Skeletal muscle satellite cell (primary cell): ENCODE measurements at regions not wholly inside any gene's neighbourhood (a gene's known extent, or its start where the extent isn't known, plus 50 kb on each side); places are given as distances from the start of the nearest gene placed in this dataset.

Source experiments
- H3K27me3 ChIP-seq: 2 replicates; pipeline ENCODE4 v1.7.0; 2013; ENCODE audit warnings: low read length; ENCODE audit not compliant: control insufficient read depth, insufficient read depth
- H3K36me3 ChIP-seq: 2 replicates; pipeline ENCODE4 v1.7.0; 2013; ENCODE audit warnings: mild to moderate bottlenecking, control low read depth, low read length; ENCODE audit not compliant: insufficient read depth
- H3K4me1 ChIP-seq: 2 replicates; pipeline ENCODE4 v1.7.0; 2013; ENCODE audit warnings: low read length; ENCODE audit not compliant: control insufficient read depth, insufficient read depth
- H3K4me2 ChIP-seq: 2 replicates; pipeline ENCODE4 v1.7.0; 2013; ENCODE audit warnings: mild to moderate bottlenecking, low read length
- H3K4me3 ChIP-seq: 2 replicates; pipeline ENCODE4 v1.7.0; 2013; ENCODE audit warnings: low read length
- H3K9ac ChIP-seq: 2 replicates; pipeline ENCODE4 v1.7.0; 2013; ENCODE audit warnings: mild to moderate bottlenecking, low read depth, low read length, moderate library complexity
- H3K9me3 ChIP-seq: replicated peaks from 2 replicates; pipeline ENCODE4 v1.7.0; 2013; ENCODE audit warnings: mild to moderate bottlenecking, control low read depth, low read length

GRCh38 chr2:6353669-6354068 lies 512.0 kb downstream of the CMPK2 start:
- Histone ChIP-seq H3K9me3 (no peaks in the 10 kb centered on the region), H3K4me3 (no peak overlapping the region), H3K4me1 (no peaks in the 10 kb centered on the region), H3K4me2 (no peak overlapping the region), H3K9ac (no peak overlapping the region), H3K36me3 (no peaks in the 10 kb centered on the region), H3K27me3 (no peaks in the 10 kb centered on the region)

GRCh38 chr2:6354546-6354945 lies 511.2 kb downstream of the CMPK2 start:
- Histone ChIP-seq H3K4me3 (no peak overlapping the region), H3K9ac (no peak overlapping the region), H3K4me2 (no peak overlapping the region), H3K9me3 (no peaks in the 10 kb centered on the region), H3K27me3 (no peaks in the 10 kb centered on the region), H3K4me1 (no peaks in the 10 kb centered on the region), H3K36me3 (no peaks in the 10 kb centered on the region)

GRCh38 chr2:6355886-6356761 lies 509.6 kb downstream of the CMPK2 start:
- Histone ChIP-seq H3K9me3 (no peaks in the 10 kb centered on the region), H3K4me1 (no peaks in the 10 kb centered on the region), H3K9ac (no peak overlapping the region), H3K4me2 (no peak overlapping the region), H3K36me3 (no peaks in the 10 kb centered on the region), H3K27me3 (no peaks in the 10 kb centered on the region), H3K4me3 (no peak overlapping the region)

DNA sequence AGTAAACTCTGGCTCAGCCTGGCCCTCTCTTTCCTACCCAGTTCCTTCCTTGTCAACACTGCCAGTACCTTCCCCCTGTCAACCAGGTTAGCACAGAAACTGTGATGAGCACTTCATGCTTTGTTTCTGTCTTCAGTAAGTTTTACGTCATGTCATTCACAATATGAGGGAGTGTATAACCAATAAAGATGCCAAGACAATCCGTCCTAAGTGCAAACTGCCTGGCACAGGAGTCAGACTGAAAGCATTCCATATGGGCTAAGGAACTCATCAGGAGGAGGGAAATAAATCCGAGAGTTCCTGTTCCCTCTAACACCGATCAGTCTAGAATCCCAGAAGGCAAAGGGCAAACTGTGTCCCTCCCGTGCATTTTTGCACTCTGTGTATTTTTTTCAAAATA lies 507.2 kb downstream of the CMPK2 start:
- H3K36me3 ChIP-seq = no peaks in the 10 kb centered on the region
- H3K4me2 ChIP-seq = no peak overlapping the region
- H3K4me1 ChIP-seq = no peaks in the 10 kb centered on the region
- H3K9ac ChIP-seq = no peak overlapping the region
- H3K27me3 ChIP-seq = no peaks in the 10 kb centered on the region
- no peak overlapping the region for H3K4me3 ChIP-seq
- no peaks in the 10 kb centered on the region for H3K9me3 ChIP-seq

DNA sequence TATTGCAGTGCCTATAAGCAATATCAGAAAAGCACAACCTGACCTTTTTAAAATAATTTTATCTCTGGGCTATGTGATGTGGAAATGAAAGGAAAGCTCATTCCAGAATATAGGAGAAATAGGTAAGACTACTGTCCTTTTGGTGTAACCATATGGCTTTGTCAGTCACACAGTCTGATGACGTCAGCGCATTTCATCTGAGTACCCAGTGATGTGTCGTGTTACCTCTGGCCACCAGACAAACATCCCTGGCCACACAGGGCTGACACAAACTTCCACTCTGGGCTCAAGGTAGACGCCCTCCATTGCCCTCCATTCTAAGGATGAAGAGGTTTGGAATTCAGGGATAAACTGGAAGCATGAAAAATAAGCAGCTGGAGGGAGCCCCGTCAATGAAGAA lies 506.7 kb downstream of the CMPK2 start:
- Histone ChIP-seq H3K27me3 (no peaks in the 10 kb centered on the region), H3K4me3 (no peak overlapping the region), H3K4me2 (no peak overlapping the region), H3K36me3 (no peaks in the 10 kb centered on the region), H3K4me1 (no peaks in the 10 kb centered on the region), H3K9me3 (no peaks in the 10 kb centered on the region), H3K9ac (no peak overlapping the region)

GRCh38 chr2:6359964-6360363 lies 505.7 kb downstream of the CMPK2 start:
- H3K27me3 ChIP-seq = no peaks in the 10 kb centered on the region
- no peak overlapping the region for H3K4me2 ChIP-seq
- no peaks in the 10 kb centered on the region for H3K9me3 ChIP-seq
- H3K4me3 ChIP-seq = no peak overlapping the region
- H3K9ac ChIP-seq = no peak overlapping the region
- H3K4me1 ChIP-seq = no peaks in the 10 kb centered on the region
- no peaks in the 10 kb centered on the region for H3K36me3 ChIP-seq

GRCh38 chr2:6362671-6363450 lies 502.8 kb downstream of the CMPK2 start:
- H3K4me3 ChIP-seq = no peak overlapping the region
- H3K27me3 ChIP-seq = no peaks in the 10 kb centered on the region
- no peaks in the 10 kb centered on the region for H3K4me1 ChIP-seq
- H3K9me3 ChIP-seq = no peaks in the 10 kb centered on the region
- H3K36me3 ChIP-seq = no peaks in the 10 kb centered on the region
- no peak overlapping the region for H3K9ac ChIP-seq
- no peak overlapping the region for H3K4me2 ChIP-seq

DNA sequence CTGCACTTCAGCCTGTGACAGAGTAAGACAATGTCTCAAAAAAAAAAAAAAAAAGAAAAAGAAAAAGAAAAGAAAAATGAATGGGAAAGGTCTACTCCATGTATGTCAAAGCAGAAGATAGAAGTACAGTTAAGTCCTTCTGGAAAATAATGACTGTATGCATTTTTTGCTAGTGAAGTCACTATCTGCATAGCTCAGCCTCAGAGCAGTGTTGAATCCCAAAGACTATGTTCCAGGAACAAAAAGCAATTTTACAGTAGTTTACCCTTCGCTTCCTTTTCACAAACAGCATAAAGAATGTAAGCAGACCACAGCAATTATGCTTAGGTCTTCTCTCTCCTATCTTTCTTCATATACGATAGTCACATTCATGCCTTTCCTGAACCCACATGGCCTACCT lies 497.4 kb downstream of the CMPK2 start:
- Histone ChIP-seq H3K4me2 (no peak overlapping the region), H3K36me3 (no peaks in the 10 kb centered on the region), H3K9me3 (no peaks in the 10 kb centered on the region), H3K9ac (no peak overlapping the region), H3K27me3 (no peaks in the 10 kb centered on the region), H3K4me1 (peaks cover 16% of the 10 kb centered on the region), H3K4me3 (no peak overlapping the region)

GRCh38 chr2:6369266-6369665 lies 496.4 kb downstream of the CMPK2 start:
- no peaks in the 10 kb centered on the region for H3K36me3 ChIP-seq
- H3K4me1 ChIP-seq = peaks cover 16% of the 10 kb centered on the region
- no peak overlapping the region for H3K4me3 ChIP-seq
- H3K9me3 ChIP-seq = no peaks in the 10 kb centered on the region
- no peaks in the 10 kb centered on the region for H3K27me3 ChIP-seq
- no peak overlapping the region for H3K4me2 ChIP-seq
- no peak overlapping the region for H3K9ac ChIP-seq

DNA sequence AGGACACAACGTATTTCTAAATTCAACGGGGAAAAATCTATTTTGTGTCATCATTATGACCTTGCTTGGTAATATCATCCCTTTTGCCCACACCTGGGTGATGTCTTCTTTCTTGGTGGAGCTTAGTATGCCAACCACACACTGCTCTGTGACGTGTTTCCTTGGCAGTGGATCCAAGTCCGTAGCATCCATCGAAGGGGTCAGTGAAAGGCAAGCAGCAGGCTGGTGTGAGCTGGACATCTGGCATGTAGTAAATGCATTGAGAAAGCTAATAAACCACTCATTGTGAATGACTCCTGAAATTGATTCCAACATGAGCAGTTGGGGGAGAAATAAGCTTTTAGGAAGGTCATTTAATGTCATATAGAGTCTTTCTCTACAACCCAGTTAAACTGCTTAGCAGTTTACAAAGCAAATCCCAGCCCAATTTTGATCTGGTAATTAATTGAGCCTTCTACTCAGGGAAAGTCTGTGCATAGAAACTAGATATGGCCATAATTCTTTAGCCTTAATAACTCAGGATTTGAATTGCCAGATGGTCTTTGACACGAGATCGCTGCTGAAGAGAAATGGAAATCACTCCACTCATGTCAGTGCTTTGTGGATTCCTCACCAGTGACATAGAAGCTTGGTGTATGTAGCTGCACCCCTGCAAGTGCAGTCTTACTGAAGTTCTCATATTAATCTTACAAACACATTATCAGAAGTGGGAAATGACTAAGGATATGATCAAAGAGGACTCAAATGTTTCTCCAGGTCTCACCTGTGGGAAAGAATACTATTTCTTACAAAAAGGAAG lies 494.8 kb downstream of the CMPK2 start:
- Histone ChIP-seq H3K4me1 (peaks cover 16% of the 10 kb centered on the region), H3K27me3 (no peaks in the 10 kb centered on the region), H3K4me2 (no peak overlapping the region), H3K9ac (no peak overlapping the region), H3K36me3 (no peaks in the 10 kb centered on the region), H3K4me3 (no peak overlapping the region), H3K9me3 (no peaks in the 10 kb centered on the region)

- Histone ChIP-seq H3K4me2 (no peak overlapping the region), H3K27me3 (no peaks in the 10 kb centered on the region), H3K4me1 (peaks cover 16% of the 10 kb centered on the region), H3K36me3 (no peaks in the 10 kb centered on the region), H3K9me3 (no peaks in the 10 kb centered on the region), H3K9ac (no peak overlapping the region), H3K4me3 (no peak overlapping the region)
Observed at GRCh38 chr2:6372317-6372901, 493.3 kb downstream of the CMPK2 start.
